ENCODE measurements at regions not wholly inside any gene's neighbourhood (a gene's known extent, or its start where the extent isn't known, plus 50 kb on each side); places are given as distances from the start of the nearest gene placed in this dataset.

GRCh38 chr12:24270464-24270863 lies 321.0 kb upstream of the SOX5 start:
- Histone ChIP-seq H3K9me3 (ENCODE audit: control insufficient read depth, insufficient read depth, low read length) (no peaks in the 10 kb centered on the region), H3K36me3 (ENCODE audit: insufficient read depth, low read length) (no peaks in the 10 kb centered on the region), H3K4me1 (ENCODE audit: insufficient read depth, low read length) (no peaks in the 10 kb centered on the region), H3K9ac (ENCODE audit: low read depth, low read length) (no peak overlapping the region)

- H3K36me3 ChIP-seq (ENCODE audit: insufficient read depth, low read length) = no peaks in the 10 kb centered on the region
- H3K9me3 ChIP-seq (ENCODE audit: control insufficient read depth, insufficient read depth, low read length) = no peaks in the 10 kb centered on the region
- no peaks in the 10 kb centered on the region for H3K4me1 ChIP-seq (ENCODE audit: insufficient read depth, low read length)
- no peak overlapping the region for H3K9ac ChIP-seq (ENCODE audit: low read depth, low read length)
Observed at GRCh38 chr12:24268663-24269186, 319.3 kb upstream of the SOX5 start.

- no peaks in the 10 kb centered on the region for H3K9me3 ChIP-seq (ENCODE audit: control insufficient read depth, insufficient read depth, low read length)
- H3K4me1 ChIP-seq (ENCODE audit: insufficient read depth, low read length) = no peaks in the 10 kb centered on the region
- no peaks in the 10 kb centered on the region for H3K36me3 ChIP-seq (ENCODE audit: insufficient read depth, low read length)
- H3K9ac ChIP-seq (ENCODE audit: low read depth, low read length) = no peak overlapping the region
Observed at GRCh38 chr12:24266982-24267381, 317.5 kb upstream of the SOX5 start.

GRCh38 chr12:24256684-24257083 lies 307.2 kb upstream of the SOX5 start:
- Histone ChIP-seq H3K4me1 (ENCODE audit: insufficient read depth, low read length) (peaks cover 10% of the 10 kb centered on the region; the same call in 1 of the 2 replicates), H3K9me3 (ENCODE audit: control insufficient read depth, insufficient read depth, low read length) (no peaks in the 10 kb centered on the region), H3K36me3 (ENCODE audit: insufficient read depth, low read length) (no peaks in the 10 kb centered on the region), H3K9ac (ENCODE audit: low read depth, low read length) (no peak overlapping the region)

DNA sequence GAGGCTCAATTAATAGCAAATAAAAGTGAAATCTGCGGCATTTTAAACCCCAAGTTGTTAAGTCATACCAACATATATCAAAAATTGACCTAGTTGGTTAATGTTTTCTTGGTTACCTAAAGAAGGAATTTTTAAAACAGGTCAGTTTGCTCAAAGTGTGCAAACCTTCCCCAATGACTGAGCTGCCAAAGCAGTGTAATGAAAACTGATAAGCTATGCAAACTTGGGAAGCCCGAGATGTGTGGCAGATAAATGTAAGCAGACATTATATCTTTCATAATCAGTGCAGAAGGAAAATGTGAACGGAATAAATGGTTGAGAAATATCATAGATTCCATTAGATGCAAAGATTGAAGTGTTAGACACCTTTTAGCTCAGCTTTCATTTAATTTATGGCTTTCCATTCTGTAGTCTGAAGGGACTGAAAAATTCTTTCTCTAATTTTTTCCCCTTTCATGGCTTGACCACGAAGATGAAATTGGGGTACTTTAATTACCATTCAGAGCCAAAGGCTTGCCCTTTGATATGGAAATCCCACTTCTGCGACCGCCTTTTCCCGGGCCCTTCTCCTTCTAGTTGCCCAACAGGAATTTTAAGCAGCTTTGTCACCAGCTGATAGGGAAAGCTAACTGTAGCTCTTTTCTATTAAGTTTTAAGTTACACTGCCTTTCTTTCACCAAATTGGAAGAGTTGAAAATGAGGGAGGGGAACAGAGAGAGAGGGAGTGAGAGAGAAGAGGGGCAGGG lies 306.6 kb upstream of the SOX5 start:
- no peaks in the 10 kb centered on the region for H3K36me3 ChIP-seq (ENCODE audit: insufficient read depth, low read length)
- H3K4me1 ChIP-seq (ENCODE audit: insufficient read depth, low read length) = peaks cover 10% of the 10 kb centered on the region; the same call in 1 of the 2 replicates
- no peak overlapping the region for H3K9ac ChIP-seq (ENCODE audit: low read depth, low read length)
- H3K9me3 ChIP-seq (ENCODE audit: control insufficient read depth, insufficient read depth, low read length) = no peaks in the 10 kb centered on the region

DNA sequence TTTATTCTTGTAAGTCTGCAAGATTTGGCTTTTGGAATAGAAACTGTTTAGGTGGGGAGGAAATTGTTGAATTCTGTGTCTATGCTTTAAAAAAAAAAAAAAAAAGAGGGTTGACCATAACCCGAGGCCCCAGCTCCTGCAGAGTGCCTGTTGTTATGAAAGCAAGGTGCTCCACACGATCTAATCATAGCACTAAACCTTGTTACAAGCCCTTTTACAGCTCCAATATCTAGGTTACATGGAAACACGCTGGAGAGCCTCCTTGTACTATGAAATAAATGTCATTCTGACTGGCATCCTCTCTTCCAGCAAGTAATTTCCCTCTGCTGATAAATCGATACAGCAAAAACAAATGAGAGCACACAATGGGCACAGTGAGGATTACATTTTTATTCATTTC lies 303.1 kb upstream of the SOX5 start:
- H3K9ac ChIP-seq (ENCODE audit: low read depth, low read length) = no peak overlapping the region
- H3K36me3 ChIP-seq (ENCODE audit: insufficient read depth, low read length) = no peaks in the 10 kb centered on the region
- peaks cover 10% of the 10 kb centered on the region; the same call in 1 of the 2 replicates for H3K4me1 ChIP-seq (ENCODE audit: insufficient read depth, low read length)
- H3K9me3 ChIP-seq (ENCODE audit: control insufficient read depth, insufficient read depth, low read length) = no peaks in the 10 kb centered on the region

DNA sequence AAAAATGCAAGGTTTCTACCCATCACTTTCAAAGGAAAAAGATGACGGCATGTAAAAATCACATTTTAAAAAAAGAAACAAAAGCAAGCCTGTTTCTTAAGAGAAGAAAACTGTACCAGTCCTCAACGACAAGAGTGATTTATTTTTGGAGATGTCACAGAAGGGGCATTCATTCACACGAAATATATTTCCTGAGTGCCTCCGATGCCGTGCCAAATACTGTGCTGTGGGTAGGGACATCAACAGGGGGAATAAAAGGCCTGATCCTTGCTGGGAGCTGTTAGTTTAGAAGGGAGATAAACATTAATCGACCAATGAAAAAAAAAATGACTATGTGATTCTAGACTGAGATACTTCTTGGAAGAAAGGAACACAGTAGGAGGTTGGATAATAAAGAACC lies 297.5 kb upstream of the SOX5 start:
- H3K36me3 ChIP-seq (ENCODE audit: insufficient read depth, low read length) = no peaks in the 10 kb centered on the region
- H3K4me1 ChIP-seq (ENCODE audit: insufficient read depth, low read length) = peaks cover 7% of the 10 kb centered on the region
- no peaks in the 10 kb centered on the region for H3K9me3 ChIP-seq (ENCODE audit: control insufficient read depth, insufficient read depth, low read length)
- H3K9ac ChIP-seq (ENCODE audit: low read depth, low read length) = no peak overlapping the region

- H3K9me3 ChIP-seq (ENCODE audit: control insufficient read depth, insufficient read depth, low read length) = no peaks in the 10 kb centered on the region
- H3K9ac ChIP-seq (ENCODE audit: low read depth, low read length) = no peak overlapping the region
- H3K36me3 ChIP-seq (ENCODE audit: insufficient read depth, low read length) = no peaks in the 10 kb centered on the region
- peaks cover 7% of the 10 kb centered on the region for H3K4me1 ChIP-seq (ENCODE audit: insufficient read depth, low read length)
Observed at GRCh38 chr12:24246376-24246775, 296.9 kb upstream of the SOX5 start.

GRCh38 chr12:24244801-24245200 lies 295.3 kb upstream of the SOX5 start:
- Histone ChIP-seq H3K36me3 (ENCODE audit: insufficient read depth, low read length) (no peaks in the 10 kb centered on the region), H3K9me3 (ENCODE audit: control insufficient read depth, insufficient read depth, low read length) (no peaks in the 10 kb centered on the region), H3K4me1 (ENCODE audit: insufficient read depth, low read length) (peaks cover 7% of the 10 kb centered on the region)

GRCh38 chr12:24244231-24244630 lies 294.8 kb upstream of the SOX5 start:
- Histone ChIP-seq H3K9me3 (ENCODE audit: control insufficient read depth, insufficient read depth, low read length) (no peaks in the 10 kb centered on the region), H3K9ac (ENCODE audit: low read depth, low read length) (no peak overlapping the region), H3K4me1 (ENCODE audit: insufficient read depth, low read length) (peaks cover 7% of the 10 kb centered on the region), H3K36me3 (ENCODE audit: insufficient read depth, low read length) (no peaks in the 10 kb centered on the region)

More at GRCh38 chr12:24244801-24245200, 295.3 kb upstream of the SOX5 start:
- no peak overlapping the region for H3K9ac ChIP-seq (ENCODE audit: low read depth, low read length)

- Histone ChIP-seq H3K36me3 (ENCODE audit: insufficient read depth, low read length) (no peaks in the 10 kb centered on the region), H3K9ac (ENCODE audit: low read depth, low read length) (no peak overlapping the region), H3K4me1 (ENCODE audit: insufficient read depth, low read length) (peaks cover 7% of the 10 kb centered on the region), H3K9me3 (ENCODE audit: control insufficient read depth, insufficient read depth, low read length) (no peaks in the 10 kb centered on the region)
Observed at GRCh38 chr12:24240707-24241106, 291.2 kb upstream of the SOX5 start.

DNA sequence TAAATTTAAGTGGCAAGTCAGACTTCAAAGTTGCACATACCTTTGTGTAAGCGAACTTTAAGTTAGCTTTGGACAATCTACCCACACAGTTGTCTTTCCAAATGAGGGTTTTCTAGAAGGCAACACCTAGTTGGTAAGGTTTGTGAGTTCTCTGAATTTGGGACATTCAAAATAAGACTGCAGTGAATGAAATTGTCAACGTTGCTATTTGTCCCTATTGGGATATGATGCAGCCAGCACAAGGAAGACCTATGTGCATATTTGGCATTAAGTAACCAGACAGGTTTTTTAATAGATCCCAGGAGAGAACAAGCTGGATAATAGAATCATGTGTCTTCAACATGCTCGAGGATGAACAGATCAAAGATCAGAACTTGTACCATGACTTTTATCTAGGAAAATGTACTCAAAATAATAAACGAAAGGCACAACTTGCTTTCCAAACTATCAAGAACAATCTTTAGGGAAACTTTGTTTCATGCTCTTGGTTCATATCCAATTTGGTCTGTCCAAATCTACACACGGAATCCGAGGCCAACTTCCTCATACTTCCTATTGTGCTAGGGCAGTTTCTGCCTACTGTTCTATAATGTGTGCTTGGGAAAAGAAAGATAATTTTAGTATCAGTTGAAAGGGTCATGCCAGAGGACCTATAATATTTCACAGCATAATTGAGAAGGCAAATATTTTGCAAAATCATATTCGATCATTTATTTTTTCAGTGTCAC lies 284.2 kb upstream of the SOX5 start:
- Histone ChIP-seq H3K9me3 (ENCODE audit: control insufficient read depth, insufficient read depth, low read length) (no peaks in the 10 kb centered on the region), H3K36me3 (ENCODE audit: insufficient read depth, low read length) (no peaks in the 10 kb centered on the region), H3K9ac (ENCODE audit: low read depth, low read length) (no peak overlapping the region), H3K4me1 (ENCODE audit: insufficient read depth, low read length) (peaks cover 15% of the 10 kb centered on the region)

DNA sequence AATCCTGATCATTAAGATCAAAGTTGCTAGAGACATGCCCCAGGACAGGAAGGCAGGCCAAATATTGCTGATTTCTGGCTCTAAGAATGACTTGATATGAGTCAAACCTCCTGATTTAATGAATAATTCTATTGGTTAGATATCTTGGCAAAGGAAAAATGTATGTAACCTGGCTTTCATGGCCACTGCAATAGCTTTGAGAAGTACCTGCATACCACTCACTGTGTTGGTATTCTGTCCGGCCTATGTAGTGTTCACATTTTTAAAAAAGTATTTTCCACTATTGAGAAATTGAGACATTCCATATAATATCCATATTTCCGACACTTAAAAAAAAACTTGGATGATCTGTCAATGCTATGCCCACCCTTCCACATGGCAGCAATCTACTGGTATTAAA lies 283.1 kb upstream of the SOX5 start:
- peaks cover 15% of the 10 kb centered on the region for H3K4me1 ChIP-seq (ENCODE audit: insufficient read depth, low read length)
- no peaks in the 10 kb centered on the region for H3K36me3 ChIP-seq (ENCODE audit: insufficient read depth, low read length)
- H3K9ac ChIP-seq (ENCODE audit: low read depth, low read length) = no peak overlapping the region
- no peaks in the 10 kb centered on the region for H3K9me3 ChIP-seq (ENCODE audit: control insufficient read depth, insufficient read depth, low read length)

GRCh38 chr12:24231298-24231697 lies 281.8 kb upstream of the SOX5 start:
- peaks cover 15% of the 10 kb centered on the region for H3K4me1 ChIP-seq (ENCODE audit: insufficient read depth, low read length)
- H3K9ac ChIP-seq (ENCODE audit: low read depth, low read length) = no peak overlapping the region
- no peaks in the 10 kb centered on the region for H3K9me3 ChIP-seq (ENCODE audit: control insufficient read depth, insufficient read depth, low read length)
- no peaks in the 10 kb centered on the region for H3K36me3 ChIP-seq (ENCODE audit: insufficient read depth, low read length)

Measured in ES-I3 (cell line).